HEK293 (cell line): ENCODE measurements at regions not wholly inside any gene's neighbourhood (a gene's known extent, or its start where the extent isn't known, plus 50 kb on each side); places are given as distances from the start of the nearest gene placed in this dataset.
A peak's percentile ranks its signal among the peaks of the same experiment; 100 is the strongest.

Source experiments
- CTCF ChIA-PET: fragments of 350-600 bp; formaldehyde crosslinking; extraction: SDS; loops from one replicate; lab custom pipeline; 2021; ENCODE audit warnings: antibody characterized with exemption; lab: Yijun Ruan, JAX
- POLR2A ChIA-PET: fragments of 300-600 bp; formaldehyde crosslinking; extraction: SDS; loops from one replicate; lab custom pipeline; 2020; ENCODE audit warnings: antibody characterized with exemption, inconsistent platforms; lab: Yijun Ruan, JAX
- H3K27ac ChIP-seq: fragments of 200-500 bp; sonication (Bioruptor generic); 2 replicates; pipeline ENCODE4 v1.5.1; 2014; ENCODE audit warnings: low read depth, low read length, control low read depth, inconsistent platforms; ENCODE audit errors: extremely low read depth
- H3K36me3 ChIP-seq, 2 experiments: fragments of 200-500 bp in 1 of 2; sonication (Bioruptor generic) in 1 of 2; 1 replicate in 1 of 2; 2 replicates in 1 of 2; pipeline ENCODE4 v1.5.1; 2014 to 2017; ENCODE audit warnings: inconsistent platforms in 2 of 2, low read length in 2 of 2; ENCODE audit not compliant: control insufficient read depth in 2 of 2, insufficient read depth in 1 of 2
- H3K4me1 ChIP-seq: fragments of 200-500 bp; sonication (Bioruptor generic); 2 replicates; pipeline ENCODE4 v1.5.1; 2014; ENCODE audit warnings: mild to moderate bottlenecking, low read length, inconsistent platforms; ENCODE audit not compliant: control insufficient read depth, insufficient read depth
- H3K4me3 ChIP-seq: 2 replicates; pipeline ENCODE4 v1.5.1; 2011; ENCODE audit warnings: low read depth, mild to moderate bottlenecking, control low read depth, low read length, moderate library complexity
- H3K9me3 ChIP-seq: fragments of 200-500 bp; sonication (Bioruptor generic); 2 replicates; pipeline ENCODE4 v1.5.1; 2014; ENCODE audit warnings: low read depth, low read length, inconsistent platforms; ENCODE audit not compliant: control insufficient read depth, insufficient read depth
- EGR2 ChIP-seq: fragments of 450-650 bp; formaldehyde crosslinking; IDR thresholded peaks from 2 replicates; pipeline ENCODE4 v1.5.1; 2016; ENCODE audit warnings: low read depth, missing biosample characterization, missing genetic modification characterization
- KLF1 ChIP-seq: fragments of 450-650 bp; formaldehyde crosslinking; IDR thresholded peaks from 2 replicates; pipeline ENCODE4 v1.5.1; 2016; ENCODE audit warnings: missing biosample characterization, missing genetic modification characterization
- KLF7 ChIP-seq: fragments of 450-650 bp; formaldehyde crosslinking; IDR thresholded peaks from 2 replicates; pipeline ENCODE4 v1.5.1; 2016; ENCODE audit warnings: missing biosample characterization, missing genetic modification characterization, borderline replicate concordance
- KLF8 ChIP-seq: fragments of 450-650 bp; formaldehyde crosslinking; IDR thresholded peaks from 2 replicates; pipeline ENCODE4 v1.5.1; 2016; ENCODE audit warnings: missing biosample characterization, missing genetic modification characterization
- SETDB1 ChIP-seq: IDR thresholded peaks from one replicate; pipeline ENCODE4 v1.6.1; 2017; ENCODE audit warnings: mild to moderate bottlenecking, low read length, moderate library complexity, mixed read lengths; ENCODE audit not compliant: insufficient read length
- SP3 ChIP-seq: fragments of 450-650 bp; formaldehyde crosslinking; IDR thresholded peaks from 2 replicates; pipeline ENCODE4 v1.5.1; 2016; ENCODE audit warnings: missing biosample characterization, missing genetic modification characterization
- SP7 ChIP-seq: fragments of 450-650 bp; formaldehyde crosslinking; IDR thresholded peaks from 2 replicates; pipeline ENCODE4 v1.5.1; 2016; ENCODE audit warnings: missing biosample characterization, missing genetic modification characterization
- ZBTB1 ChIP-seq: fragments of 450-650 bp; formaldehyde crosslinking; IDR thresholded peaks from 2 replicates; pipeline ENCODE4 v1.5.1; 2016; ENCODE audit warnings: missing biosample characterization, missing genetic modification characterization
- ZNF19 ChIP-seq: fragments of 450-650 bp; formaldehyde crosslinking; IDR thresholded peaks from 2 replicates; pipeline ENCODE4; 2016; ENCODE audit warnings: missing biosample characterization, missing genetic modification characterization, low read depth
- ZNF623 ChIP-seq: fragments of 450-650 bp; formaldehyde crosslinking; IDR thresholded peaks from 2 replicates; pipeline ENCODE4 v1.5.1; 2016; ENCODE audit warnings: missing biosample characterization, missing genetic modification characterization
- ZNF658 ChIP-seq: fragments of 450-650 bp; formaldehyde crosslinking; IDR thresholded peaks from 2 replicates; pipeline ENCODE4; 2016; ENCODE audit warnings: missing biosample characterization, missing genetic modification characterization
- ZNF707 ChIP-seq: fragments of 450-650 bp; formaldehyde crosslinking; IDR thresholded peaks from 2 replicates; pipeline ENCODE4 v1.5.1; 2016; ENCODE audit warnings: missing biosample characterization, missing genetic modification characterization
- ZSCAN30 ChIP-seq: fragments of 450-650 bp; IDR thresholded peaks from 2 replicates; pipeline ENCODE4 v1.5.1; 2018; ENCODE audit warnings: missing biosample characterization, mild to moderate bottlenecking, missing genetic modification characterization, moderate library complexity
- TF ChIP-seq, protein P1 (sequence below): fragments of 450-650 bp; formaldehyde crosslinking; IDR thresholded peaks from 2 replicates; pipeline ENCODE4 v1.5.1; 2016; ENCODE audit warnings: missing biosample characterization, missing genetic modification characterization
- TF ChIP-seq, protein P2 (sequence below): fragments of 450-650 bp; formaldehyde crosslinking; IDR thresholded peaks from 2 replicates; pipeline ENCODE4 v1.5.1; 2016; ENCODE audit warnings: missing biosample characterization, missing genetic modification characterization
- TF ChIP-seq, protein P3 (sequence below): fragments of 450-650 bp; formaldehyde crosslinking; IDR thresholded peaks from 2 replicates; pipeline ENCODE4 v1.5.1; 2016; ENCODE audit warnings: missing biosample characterization, missing genetic modification characterization
- TF ChIP-seq, protein P4 (sequence below): fragments of 450-650 bp; formaldehyde crosslinking; IDR thresholded peaks from 2 replicates; pipeline ENCODE4 v1.5.1; 2016; ENCODE audit warnings: missing biosample characterization, missing genetic modification characterization

DNA sequence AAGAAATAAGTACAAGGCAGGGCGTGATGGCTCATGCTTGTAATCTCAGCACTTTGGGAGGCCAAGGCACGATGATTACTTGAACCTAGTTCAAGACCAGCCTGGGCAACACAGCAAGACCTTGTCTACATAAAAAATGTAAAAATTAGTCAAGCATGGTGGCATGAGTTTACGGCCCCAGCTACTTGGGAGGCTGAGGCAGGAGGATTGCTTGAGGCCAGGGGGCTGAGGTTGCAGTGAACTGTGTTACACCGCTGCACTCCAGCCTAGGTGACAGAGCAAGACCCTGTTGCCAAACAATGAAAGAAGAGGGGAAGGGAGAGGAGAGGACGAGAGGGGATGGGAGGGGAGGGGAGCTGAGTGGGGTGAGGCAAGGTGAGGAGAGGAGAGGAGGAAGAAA, 152.7 kb upstream of the PRICKLE2 start (continued):
- TF ChIP-seq EGR2 = no peak
- TF ChIP-seq, protein P1, sequence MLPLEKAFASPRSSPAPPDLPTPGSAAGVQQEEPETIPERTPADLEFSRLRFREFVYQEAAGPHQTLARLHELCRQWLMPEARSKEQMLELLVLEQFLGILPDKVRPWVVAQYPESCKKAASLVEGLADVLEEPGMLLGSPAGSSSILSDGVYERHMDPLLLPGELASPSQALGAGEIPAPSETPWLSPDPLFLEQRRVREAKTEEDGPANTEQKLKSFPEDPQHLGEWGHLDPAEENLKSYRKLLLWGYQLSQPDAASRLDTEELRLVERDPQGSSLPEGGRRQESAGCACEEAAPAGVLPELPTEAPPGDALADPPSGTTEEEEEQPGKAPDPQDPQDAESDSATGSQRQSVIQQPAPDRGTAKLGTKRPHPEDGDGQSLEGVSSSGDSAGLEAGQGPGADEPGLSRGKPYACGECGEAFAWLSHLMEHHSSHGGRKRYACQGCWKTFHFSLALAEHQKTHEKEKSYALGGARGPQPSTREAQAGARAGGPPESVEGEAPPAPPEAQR = no peak
- no peak for TF ChIP-seq KLF1 (tag by site-specific recombination)
- no peak for TF ChIP-seq KLF8 (tag by site-specific recombination)
- no peak for TF ChIP-seq ZNF19
- no peak for TF ChIP-seq ZNF658 (tag by site-specific recombination)
- TF ChIP-seq ZSCAN30 = no peak
- no peak for TF ChIP-seq ZBTB1 (tag by site-specific recombination)
- TF ChIP-seq SP7 (tag by site-specific recombination) = no peak

DNA sequence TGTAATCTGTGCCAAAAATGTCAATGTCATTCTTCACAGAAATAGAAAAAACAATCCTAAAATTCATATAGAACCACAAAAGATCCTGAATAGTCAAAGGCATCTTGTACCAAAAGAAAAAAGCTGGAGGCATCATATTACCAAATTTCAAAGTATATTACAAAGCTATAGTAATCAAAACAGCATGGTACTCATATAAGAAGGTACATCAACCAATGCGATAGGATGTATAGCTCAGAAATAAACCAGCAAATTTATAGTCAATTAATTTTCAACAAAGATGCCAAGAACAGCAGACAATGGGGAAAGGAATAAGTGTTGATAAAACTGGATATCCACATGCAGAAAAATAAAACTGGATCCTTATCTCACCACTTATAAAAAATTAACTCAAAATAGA, 150.5 kb upstream of the PRICKLE2 start:
- Histone ChIP-seq H3K4me1 (no peaks in the 10 kb centered on the region), H3K27ac (no peak overlapping the region), H3K4me3 (no peak overlapping the region), H3K9me3 (no peaks in the 10 kb centered on the region), H3K36me3 (no peaks in the 10 kb centered on the region)
- POLR2A ChIA-PET = no interaction called here
- CTCF ChIA-PET = no interaction called here
- peak; percentile 69 for TF ChIP-seq SETDB1
- TF ChIP-seq, protein P2, sequence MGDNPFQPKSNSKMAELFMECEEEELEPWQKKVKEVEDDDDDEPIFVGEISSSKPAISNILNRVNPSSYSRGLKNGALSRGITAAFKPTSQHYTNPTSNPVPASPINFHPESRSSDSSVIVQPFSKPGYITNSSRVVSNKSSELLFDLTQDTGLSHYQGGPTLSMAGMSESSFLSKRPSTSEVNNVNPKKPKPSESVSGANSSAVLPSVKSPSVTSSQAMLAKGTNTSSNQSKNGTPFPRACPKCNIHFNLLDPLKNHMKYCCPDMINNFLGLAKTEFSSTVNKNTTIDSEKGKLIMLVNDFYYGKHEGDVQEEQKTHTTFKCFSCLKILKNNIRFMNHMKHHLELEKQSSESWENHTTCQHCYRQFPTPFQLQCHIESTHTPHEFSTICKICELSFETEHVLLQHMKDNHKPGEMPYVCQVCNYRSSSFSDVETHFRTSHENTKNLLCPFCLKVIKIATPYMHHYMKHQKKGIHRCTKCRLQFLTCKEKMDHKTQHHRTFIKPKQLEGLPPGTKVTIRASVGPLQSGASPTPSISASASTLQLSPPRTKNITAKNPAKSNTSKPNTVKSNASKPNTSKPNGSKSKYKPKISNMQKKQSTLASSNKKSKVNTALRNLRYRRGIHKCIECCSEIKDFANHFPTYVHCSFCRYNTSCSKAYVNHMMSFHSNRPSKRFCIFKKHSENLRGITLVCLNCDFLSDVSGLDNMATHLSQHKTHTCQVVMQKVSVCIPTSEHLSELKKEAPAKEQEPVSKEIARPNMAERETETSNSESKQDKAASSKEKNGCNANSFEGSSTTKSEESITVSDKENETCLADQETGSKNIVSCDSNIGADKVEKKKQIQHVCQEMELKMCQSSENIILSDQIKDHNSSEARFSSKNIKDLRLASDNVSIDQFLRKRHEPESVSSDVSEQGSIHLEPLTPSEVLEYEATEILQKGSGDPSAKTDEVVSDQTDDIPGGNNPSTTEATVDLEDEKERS (tag by site-specific recombination) = 0 out of 2 replicates have a peak, but pooled peaks have one; percentile 39
- no peak for TF ChIP-seq SP3 (tag by site-specific recombination)
- no peak for TF ChIP-seq ZNF707 (tag by site-specific recombination)
- no peak for TF ChIP-seq ZNF623 (tag by site-specific recombination)

DNA sequence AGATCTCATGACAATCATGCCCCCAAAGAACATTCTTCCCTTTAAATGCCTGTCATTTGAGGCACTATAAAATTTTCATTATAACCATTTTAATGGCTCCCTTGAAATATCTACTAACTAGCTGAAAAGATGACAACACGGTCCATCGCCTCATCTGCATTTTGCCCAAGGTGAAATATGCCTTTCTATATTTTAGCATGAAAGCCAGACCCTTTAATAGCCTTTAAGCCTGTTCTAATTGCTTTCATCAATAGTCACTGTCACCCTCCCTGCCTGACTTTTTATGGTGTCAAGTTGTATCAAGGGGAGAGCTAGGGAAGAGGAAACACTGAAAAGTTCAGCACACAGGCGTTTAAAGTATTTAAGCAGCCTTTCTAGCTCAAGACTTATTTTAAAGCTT, 144.1 kb upstream of the PRICKLE2 start:
- no peak overlapping the region for H3K27ac ChIP-seq
- ChIA-PET POLR2A (no interaction called here), CTCF (interaction anchor here (0.8 kb wide), 2 partner anchors 15 to 116 kb away, joined by 3 read pairs; no protein-coding TSS in a partner anchor)
- TF ChIP-seq KLF7 (tag by site-specific recombination) = no peak
- H3K4me1 ChIP-seq = no peaks in the 10 kb centered on the region
- H3K4me3 ChIP-seq = no peak overlapping the region
- H3K36me3 ChIP-seq = no peaks in the 10 kb centered on the region
- no peaks in the 10 kb centered on the region for H3K9me3 ChIP-seq

DNA sequence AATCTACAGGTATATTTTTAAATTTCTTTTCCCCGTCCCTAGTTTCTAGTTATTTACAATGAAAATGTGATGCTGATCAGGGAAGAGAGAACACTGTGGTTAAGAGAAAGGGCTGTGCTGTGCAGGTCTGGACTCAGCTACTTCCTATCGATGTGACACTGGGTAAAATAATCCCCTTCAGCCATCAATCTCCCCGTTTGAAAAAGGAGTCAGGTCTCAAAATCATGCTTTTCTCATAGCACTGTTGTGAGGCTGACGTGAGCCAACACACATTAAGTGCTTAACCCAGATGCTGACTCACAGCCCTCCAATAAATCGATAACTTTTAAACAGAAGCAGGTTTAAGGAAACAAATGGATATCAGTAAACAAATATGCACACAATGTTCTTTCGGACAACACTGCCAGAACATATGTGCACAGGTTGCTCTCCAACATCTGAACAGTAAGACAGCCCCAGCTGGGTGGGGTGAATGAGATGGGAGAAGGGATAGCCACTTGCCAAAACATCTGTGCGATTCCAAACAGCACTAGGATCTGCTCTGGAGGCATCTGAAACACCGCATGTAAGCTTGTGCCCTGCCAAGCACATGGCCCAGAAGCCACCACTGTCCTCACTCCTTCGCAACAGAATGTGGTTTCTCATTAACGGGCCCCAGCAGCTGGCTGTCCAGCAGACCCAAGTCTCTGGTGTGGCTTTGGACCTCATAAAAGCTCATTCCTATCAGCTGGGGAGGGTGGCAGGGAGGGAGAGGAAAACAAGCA, 143.2 kb upstream of the PRICKLE2 start:
- ChIA-PET POLR2A (interaction anchor here (0.5 kb wide), 1 partner anchor 18 kb away, joined by 4 read pairs; no protein-coding TSS in a partner anchor), CTCF (interaction anchor here (0.8 kb wide), 1 partner anchor 117 kb away, joined by 3 read pairs; no protein-coding TSS in a partner anchor)
- H3K9me3 ChIP-seq = no peaks in the 10 kb centered on the region
- no peaks in the 10 kb centered on the region for H3K36me3 ChIP-seq
- TF ChIP-seq, protein P3, sequence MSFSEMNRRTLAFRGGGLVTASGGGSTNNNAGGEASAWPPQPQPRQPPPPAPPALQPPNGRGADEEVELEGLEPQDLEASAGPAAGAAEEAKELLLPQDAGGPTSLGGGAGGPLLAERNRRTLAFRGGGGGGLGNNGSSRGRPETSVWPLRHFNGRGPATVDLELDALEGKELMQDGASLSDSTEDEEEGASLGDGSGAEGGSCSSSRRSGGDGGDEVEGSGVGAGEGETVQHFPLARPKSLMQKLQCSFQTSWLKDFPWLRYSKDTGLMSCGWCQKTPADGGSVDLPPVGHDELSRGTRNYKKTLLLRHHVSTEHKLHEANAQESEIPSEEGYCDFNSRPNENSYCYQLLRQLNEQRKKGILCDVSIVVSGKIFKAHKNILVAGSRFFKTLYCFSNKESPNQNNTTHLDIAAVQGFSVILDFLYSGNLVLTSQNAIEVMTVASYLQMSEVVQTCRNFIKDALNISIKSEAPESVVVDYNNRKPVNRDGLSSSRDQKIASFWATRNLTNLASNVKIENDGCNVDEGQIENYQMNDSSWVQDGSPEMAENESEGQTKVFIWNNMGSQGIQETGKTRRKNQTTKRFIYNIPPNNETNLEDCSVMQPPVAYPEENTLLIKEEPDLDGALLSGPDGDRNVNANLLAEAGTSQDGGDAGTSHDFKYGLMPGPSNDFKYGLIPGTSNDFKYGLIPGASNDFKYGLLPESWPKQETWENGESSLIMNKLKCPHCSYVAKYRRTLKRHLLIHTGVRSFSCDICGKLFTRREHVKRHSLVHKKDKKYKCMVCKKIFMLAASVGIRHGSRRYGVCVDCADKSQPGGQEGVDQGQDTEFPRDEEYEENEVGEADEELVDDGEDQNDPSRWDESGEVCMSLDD (tag by site-specific recombination) = no peak
- TF ChIP-seq, protein P4, sequence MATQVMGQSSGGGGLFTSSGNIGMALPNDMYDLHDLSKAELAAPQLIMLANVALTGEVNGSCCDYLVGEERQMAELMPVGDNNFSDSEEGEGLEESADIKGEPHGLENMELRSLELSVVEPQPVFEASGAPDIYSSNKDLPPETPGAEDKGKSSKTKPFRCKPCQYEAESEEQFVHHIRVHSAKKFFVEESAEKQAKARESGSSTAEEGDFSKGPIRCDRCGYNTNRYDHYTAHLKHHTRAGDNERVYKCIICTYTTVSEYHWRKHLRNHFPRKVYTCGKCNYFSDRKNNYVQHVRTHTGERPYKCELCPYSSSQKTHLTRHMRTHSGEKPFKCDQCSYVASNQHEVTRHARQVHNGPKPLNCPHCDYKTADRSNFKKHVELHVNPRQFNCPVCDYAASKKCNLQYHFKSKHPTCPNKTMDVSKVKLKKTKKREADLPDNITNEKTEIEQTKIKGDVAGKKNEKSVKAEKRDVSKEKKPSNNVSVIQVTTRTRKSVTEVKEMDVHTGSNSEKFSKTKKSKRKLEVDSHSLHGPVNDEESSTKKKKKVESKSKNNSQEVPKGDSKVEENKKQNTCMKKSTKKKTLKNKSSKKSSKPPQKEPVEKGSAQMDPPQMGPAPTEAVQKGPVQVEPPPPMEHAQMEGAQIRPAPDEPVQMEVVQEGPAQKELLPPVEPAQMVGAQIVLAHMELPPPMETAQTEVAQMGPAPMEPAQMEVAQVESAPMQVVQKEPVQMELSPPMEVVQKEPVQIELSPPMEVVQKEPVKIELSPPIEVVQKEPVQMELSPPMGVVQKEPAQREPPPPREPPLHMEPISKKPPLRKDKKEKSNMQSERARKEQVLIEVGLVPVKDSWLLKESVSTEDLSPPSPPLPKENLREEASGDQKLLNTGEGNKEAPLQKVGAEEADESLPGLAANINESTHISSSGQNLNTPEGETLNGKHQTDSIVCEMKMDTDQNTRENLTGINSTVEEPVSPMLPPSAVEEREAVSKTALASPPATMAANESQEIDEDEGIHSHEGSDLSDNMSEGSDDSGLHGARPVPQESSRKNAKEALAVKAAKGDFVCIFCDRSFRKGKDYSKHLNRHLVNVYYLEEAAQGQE (tag by site-specific recombination) = peak; percentile 44; the same call in 1 of the 2 replicates
- no peak overlapping the region for H3K27ac ChIP-seq
- no peaks in the 10 kb centered on the region for H3K4me1 ChIP-seq
- no peak overlapping the region for H3K4me3 ChIP-seq
